GM18867 (cell line): ENCODE measurements at regions not wholly inside any gene's neighbourhood (a gene's known extent, or its start where the extent isn't known, plus 50 kb on each side); places are given as distances from the start of the nearest gene placed in this dataset.
A peak's percentile ranks its signal among the peaks of the same experiment; 100 is the strongest.

Experiments used
- ATAC-seq: cut with Tn5 transposase; IDR thresholded peaks from one replicate; pipeline ENCODE4 v1.9.1; 2021; ENCODE audit warnings: mild to moderate bottlenecking, moderate library complexity; ENCODE audit not compliant: unreplicated experiment

DNA sequence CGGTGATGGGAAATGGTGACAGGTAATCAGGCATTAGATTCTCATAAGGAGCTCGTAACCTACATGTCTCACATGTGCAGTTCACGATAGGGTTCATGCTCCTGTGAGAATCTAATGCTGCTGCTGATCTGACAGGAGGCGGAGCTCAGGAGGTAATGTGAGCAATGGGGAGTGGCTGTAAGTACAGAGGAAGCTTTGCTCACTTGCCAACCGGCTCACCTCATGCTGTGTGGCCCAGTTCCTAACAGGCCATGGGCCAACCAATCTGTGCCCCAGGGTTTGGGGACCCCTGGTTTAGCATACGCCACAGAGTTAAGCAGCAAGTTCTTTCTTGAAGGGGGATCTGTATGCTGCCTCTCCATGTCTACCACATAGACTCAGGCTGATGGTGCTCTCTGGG is 133.1 kb downstream of the IQUB start:
- no peak for ATAC-seq

DNA sequence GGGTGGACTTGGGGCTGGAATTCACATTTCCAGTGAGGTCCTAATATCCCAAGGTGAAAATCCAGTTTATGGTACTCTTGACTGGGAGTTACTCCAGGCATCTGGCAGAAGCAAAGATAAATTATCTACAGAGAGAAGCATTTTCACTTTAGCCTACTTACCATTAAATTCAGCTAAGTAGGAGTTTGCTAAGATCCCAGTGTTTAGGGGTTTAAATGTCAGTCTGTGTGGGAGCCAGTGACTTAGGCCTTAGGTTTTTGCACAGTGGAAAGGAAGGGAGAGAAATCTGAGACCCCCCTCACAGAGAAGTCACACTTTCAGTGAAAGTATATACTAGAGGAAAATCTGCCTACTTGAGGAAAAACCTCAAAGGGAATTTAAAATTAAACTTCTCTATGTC is 134.2 kb downstream of the IQUB start:
- no peak for ATAC-seq

DNA sequence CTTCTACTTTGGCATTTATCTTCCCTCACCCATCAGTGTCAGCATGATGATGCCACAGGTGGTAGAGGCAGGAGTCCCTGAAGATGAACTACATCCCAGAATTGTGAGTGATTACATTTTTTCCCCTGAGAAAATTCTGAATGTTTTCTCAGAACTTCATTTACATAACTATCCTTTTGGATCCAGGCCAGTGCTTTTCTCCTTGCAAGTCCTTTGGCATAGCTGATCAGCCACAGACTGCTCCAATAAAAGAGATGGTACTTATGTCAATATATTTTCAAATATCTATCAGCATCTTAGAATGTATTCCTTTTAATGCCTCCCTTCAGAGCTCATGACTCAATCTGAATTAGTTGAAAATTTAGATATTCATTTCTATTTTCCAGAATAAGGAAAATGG is 135.5 kb downstream of the IQUB start:
- no peak for ATAC-seq

DNA sequence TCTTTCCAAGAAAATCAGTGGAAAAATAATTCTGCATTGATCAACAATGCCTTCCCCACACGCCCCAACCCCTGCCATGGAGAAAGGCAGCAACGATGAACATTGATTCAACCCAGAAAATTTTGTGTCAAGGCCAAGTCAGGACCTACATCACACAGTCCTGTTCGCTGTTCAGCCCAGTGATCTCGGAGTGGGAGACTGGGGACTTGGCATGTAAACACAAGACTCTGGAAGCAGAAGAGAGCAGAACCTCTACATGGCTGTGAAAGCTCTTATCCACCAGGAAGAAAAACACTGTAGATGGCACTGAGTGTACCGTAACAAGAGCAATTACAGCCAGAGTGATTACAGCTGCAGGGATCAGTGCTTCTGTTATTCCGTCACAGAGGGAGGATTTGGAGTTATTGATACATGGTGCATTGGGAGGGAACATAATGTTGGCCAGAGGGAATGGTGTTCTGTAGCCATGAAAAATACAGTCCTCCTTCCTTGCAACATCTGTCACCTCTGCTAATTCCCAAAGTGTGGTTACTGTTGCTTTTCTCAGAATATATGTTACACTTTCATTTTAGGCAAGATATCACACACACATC is 136.6 kb downstream of the IQUB start:
- ATAC-seq, result no peak

DNA sequence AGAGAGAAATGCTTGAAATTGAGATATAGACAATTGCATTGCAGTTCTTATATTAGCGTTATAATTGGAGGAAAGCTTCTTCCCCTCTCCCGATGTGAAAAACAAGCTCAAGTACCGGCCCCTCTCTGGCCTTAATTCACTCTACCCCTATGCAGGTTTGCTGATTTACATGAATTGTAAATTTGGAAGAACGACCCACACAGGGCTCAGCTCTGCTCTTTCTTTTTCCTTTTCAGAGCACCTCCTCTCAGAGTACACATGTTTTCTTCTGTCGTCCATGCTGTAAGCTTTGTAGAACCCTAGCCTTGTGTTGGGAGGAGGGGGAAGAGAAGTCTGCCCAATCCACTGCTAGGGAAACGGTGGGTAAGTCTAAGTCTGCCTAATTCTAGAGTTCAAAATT is 140.8 kb downstream of the IQUB start:
- no peak for ATAC-seq

DNA sequence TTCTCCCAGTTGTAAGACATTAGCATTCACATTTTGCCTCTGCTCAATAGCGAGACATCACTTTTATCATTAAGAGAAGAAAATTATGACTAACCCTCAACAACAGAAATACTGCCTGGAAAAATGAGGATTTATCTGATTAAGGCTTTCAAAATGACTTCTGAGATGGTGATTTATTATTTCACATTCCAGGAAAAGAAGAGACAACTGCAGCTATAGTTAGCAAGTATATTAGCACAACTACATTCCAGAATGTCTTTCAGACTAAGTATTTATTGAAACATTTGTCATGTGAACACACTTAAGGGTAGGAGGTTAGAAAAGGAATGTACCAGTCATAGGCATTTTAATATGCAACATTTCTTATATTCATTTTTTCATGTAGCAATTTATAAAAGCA is 162.0 kb downstream of the IQUB start:
- no peak for ATAC-seq

DNA sequence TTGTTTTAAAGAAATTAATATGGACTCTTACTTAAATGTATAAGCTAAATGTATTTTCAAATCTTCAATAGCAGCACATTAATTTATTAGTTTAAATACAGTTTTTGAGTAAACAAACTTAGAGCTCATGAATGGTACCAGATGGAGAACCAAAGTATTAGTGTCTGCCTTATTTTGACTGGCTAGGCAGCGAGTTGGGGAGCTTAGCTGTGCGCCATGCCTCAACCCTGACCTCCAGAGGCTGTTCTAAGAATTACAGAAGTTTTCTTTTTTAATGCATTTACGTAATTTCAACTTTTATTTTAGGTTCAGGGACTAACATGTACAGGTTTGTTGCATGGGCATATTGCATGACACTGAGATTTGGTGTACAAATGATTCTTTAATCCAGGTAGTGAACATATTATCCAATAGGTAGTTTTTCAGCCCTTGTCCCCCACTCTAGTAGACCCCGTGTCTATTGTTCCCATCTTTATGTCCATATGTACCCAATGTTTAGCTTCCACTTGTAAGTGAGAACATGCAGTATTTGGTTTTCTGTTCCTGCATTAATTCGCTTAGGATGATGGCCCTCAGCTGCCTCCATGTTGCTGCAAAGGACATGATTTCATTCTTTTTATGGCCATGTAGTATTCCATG is 166.8 kb downstream of the IQUB start:
- ATAC-seq, result peak; percentile 96

DNA sequence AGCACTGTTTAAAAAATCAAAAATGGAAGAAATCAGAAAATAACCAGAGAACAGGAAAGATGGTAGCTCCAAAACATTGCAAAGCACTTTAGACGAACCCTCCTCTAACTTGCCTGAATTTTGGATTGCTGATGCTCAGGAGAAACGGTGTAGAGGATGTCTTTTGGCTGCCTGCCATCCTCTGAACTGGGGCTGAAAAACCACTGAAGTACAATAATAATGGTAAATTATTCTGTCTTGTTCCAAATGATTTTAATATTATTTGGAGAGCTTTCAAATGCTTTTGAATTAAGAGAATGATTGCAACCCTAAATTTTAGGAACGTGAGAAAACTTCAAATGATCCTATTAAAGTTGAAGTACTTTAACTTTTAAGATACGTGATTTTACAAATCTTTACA is 167.3 kb upstream of the SLC13A1 start:
- no peak for ATAC-seq

DNA sequence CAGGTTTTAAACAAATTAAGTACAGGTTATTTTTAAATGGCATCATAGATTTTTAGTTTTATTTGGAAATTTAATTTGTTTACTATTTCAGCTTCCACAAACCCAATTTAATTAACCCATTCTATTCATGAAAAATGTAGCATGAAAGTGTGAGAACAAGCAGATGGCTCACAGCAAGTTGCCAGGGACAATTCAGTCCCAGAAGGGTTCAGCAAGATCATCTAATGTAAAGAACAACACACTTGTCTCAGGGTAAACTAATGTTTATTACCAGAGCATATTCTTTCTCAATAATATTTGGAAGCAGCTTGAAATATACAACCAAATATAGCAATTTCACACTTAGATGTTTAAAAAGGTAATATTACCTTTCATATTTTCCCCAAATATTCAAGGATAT is 166.9 kb upstream of the SLC13A1 start:
- no peak for ATAC-seq

DNA sequence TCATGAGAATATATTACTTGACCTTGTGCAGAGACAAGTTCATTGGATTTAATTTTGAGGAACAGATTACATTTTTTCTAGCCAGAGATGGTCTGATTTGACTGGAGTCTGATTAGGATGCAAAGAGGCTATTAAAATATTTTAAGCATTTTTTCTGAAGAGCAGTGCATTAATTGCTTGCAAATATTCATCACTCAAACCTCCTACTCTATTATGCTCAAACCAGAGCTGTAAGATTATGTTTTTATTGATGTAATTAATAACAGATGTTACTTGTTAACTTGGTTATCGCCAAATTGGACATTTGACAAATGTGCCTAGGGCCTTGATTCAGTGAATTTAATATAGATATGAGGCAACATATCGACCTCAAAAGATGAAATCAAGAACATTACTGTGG is 160.9 kb upstream of the SLC13A1 start:
- ATAC-seq, result no peak

DNA sequence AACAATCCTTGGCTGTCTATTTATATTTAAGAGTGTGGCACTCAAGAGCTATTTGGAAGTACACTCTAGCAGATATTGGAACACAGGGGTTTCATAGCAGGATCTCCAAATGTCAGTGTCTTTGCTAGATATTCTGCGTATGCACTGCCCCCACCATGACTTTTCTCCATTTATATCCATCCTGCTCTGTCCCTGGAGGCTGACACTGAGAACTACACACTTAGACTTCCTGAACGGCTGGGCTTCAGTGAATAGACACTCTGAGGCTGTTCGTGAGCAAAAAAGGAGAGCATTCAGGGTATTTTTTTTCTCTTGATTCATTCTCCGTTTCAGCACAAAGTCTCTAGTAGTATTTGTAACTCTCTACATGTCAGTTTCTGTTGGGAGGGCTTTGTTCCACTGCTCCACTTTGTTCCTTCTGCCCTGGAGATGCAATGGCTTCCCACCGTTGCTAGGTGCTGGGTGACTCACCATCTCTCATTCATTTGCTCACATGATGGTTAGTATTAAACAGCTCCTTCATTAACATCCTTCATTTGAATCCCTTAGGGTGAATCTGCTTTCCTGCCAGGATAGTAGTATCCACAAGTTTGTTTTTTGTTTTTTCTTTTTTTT is 155.9 kb upstream of the SLC13A1 start:
- peak; percentile 62 for ATAC-seq

DNA sequence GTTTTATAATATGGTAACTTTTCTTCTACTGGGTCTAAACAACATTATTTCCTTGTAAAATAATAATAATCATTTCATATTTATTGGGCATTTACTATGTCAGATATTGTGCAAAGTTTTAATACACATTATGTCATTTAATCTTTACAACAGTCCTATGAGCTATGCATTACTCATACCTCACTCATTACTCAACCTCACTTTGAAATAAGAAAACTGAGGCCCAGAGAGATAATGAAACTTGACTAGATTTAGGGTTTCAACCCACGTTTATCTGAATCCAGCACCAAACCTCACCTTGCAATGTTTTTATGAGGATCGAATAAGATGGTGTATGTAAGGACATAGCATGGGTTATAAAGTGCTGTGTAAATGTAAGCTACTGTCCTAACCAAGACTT is 153.2 kb upstream of the SLC13A1 start:
- no peak for ATAC-seq

DNA sequence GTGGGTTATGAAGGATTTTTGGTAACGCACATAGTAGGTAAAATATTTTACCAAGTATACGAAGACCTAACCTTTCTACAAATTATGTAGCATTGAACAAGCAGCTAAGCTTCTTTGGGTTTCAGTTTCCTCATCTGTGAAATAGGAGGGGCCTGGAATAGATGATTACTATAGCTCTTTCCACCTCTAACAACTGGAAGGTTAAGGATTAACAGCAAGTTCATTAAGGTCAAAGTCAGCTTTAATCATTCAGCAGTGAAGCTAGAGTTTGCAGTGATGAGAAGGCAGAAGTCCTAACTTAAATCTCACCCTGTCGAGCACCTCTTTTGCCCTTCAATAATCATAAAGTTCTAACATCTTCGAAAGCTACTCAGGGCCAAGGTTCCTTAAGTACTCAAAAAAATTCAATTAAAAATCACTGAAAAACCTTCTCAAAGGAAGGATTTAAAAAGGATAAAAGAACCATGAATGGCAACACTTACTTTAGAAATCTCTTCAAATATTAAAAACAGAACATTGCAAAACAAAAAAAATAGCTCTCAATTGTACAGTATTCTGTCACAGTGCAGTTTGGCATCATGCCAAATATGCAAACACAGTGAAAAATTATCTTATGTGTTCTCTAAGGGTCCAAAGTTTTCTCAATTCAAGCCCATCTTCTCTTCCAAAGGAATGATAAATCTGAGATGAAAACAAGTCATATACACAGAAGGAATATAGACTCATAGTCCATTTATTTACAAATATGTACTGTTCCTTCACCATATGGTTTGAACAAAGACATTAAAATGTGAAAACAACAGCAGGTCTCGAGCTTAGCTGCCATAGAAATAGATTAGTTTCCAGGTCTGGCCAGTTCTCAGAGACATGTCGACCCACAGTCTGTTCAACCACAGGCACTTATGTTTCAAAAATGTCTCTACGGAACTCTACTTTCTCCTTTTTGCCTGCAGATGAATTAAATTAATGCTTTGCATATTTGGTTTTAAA is 152.0 kb upstream of the SLC13A1 start:
- ATAC-seq, result no peak

DNA sequence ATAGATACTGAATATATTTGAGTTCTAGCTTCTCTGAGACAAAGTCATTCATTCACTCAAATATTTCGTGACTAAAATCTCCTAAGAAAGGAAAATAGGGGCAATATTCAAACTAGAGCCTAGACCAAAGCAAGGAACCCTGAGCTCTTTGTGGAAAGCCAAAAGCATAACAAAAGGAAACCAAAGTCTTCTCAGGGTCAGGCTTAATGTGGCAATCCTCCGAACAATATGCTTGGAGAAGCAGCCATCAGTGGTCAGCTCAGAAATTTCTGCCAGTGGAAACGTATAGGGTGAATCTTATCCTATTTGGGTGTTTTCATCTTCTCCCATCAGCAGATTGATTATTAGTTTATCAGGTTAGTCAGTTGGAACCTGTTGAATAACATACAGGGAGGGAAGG is 151.3 kb upstream of the SLC13A1 start:
- no peak for ATAC-seq

DNA sequence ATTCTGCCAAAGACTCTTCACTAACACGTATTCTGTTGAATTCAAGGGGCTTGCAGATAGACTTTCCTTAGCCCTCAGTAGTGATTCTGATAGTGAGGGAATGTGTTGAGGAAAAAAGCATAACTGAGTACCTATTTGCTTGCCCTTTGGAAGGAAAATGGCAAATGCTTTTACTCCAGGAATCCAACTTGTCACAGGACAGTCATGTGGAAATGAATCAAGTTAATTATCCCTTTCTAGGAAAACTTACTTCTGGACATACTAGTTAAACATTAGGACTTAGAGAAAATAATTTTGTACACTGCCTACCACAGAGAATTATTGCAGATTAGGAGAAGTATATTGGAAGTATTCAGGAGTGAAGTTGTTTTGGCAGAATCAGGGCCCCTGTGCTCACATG is 148.9 kb upstream of the SLC13A1 start:
- ATAC-seq, result no peak

DNA sequence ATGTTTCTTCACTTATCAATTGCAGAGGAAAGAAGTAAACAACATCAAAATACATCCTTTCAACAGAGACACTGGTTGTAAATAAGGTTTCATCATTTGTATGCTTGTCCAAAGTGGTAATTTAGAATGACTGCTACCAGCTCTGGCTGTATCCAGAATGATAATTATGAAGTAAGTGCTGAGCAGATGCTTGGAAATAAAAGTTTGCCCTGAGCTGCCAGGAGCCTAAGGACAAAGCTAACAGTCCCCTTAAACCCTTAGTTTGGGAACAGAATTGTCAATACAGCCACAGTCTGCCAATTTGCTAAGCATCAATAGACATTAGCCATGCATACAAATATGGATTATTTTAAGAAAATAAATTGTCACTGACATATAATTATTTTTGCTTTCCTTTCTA is 147.0 kb upstream of the SLC13A1 start:
- no peak for ATAC-seq

DNA sequence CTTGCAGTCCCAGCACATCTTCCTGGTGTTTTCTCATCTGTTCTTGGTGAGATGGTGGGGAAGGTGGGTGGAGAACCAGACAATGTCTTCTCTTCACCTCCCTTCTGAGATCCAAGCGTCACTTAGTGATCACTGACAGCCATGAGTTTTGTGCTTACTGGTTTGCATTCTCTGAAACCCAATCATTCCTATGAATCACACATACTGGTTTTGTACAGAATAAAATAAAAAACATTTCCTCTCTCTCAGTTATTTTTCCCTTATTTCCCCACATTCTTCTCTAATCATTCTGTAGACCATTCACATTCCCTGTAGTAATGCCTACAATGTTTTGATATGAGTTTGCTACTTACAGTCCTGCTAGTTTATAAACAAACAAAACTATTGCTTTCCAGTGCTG is 143.8 kb upstream of the SLC13A1 start:
- no peak for ATAC-seq

DNA sequence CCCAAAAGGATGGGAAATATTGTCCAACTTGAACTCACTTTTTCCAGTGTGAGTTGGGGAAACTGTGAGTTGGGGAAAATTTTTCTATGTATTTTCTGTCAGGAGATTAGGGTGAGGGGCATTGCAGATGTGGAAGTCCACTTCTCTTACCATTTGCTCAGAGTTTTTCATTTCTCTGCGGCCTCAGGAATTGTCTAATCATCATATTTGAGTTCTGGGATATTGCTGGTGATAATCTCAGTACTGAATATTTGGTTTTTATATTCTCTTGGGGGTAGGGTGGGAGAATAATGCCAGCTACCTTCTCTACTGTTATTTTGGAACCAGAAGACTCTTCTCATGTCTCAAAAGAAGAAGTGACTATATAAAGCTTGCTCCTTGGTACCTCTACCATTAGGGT is 141.3 kb upstream of the SLC13A1 start:
- no peak for ATAC-seq

DNA sequence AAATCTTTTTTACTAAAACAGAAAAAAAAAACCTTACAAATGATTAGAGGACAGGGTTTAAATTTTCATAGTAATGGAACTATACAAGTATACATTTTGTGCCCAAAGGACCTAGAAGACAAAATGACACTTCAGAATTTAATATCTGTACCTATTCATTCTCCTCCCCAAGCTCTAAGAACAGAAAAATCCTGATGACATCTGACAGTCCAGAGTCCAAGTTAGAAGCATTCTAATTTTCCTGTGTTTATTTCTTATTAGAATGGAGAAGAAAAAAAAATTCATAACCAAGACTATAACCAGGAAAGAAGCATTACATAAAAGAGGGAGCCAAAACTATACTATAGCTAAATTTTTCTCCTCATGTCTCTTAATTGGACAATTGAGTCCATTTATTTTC is 138.9 kb upstream of the SLC13A1 start:
- ATAC-seq, result no peak

DNA sequence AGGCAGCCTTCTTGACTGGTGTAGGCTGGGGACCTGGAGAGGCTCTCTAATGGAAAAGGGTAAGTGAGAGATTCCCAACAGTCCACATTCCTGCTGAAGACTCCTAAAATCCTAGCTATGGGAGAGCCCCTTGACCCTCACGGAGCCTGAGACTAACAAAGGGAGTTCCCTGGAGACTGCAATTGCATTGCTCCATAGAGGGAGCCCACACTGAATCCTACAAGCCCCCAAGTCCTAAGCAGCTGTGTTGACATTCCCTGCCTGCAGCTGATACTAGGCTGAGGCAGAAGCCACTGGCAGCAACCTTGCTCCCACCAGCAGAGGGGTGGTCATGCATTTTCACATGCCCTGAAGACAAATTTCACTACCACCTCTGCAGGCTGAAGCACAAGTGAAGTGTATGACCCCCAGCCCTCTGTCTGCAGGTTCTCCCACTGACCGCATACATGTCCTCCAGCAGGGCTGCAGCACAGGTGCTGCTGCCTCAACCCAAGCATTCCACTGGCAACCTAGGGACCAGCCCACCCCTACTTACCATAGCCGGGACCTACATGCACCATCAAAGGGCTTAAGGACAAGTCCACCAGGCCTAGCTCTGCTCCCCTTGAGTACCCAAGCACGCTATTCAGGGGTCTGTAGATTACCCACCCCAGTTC is 130.3 kb upstream of the SLC13A1 start:
- ATAC-seq, result no peak

DNA sequence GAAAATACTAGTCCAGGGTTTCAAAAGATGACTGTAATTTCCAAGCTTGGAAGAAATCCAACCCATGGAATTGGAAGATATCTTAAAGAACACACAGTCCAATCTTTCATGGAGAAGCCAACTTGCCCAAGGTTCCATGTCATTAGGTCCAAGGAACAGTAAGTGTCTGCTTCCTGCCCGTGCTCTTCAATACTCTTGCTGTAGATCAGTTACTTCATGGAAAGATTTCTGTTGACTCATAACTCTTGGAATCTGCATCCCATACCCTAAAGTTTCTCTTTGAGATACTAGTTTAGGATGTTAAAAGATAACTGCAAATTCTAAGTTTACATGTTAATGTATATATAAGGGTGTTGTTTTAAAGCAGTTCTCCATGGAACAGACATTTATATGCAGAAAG is 127.9 kb upstream of the SLC13A1 start:
- ATAC-seq, result no peak
